ENCODE measurements at regions not wholly inside any gene's neighbourhood (a gene's known extent, or its start where the extent isn't known, plus 50 kb on each side); places are given as distances from the start of the nearest gene placed in this dataset.

GRCh38 chr2:125842041-125842440 is 813.9 kb upstream of the GYPC start:
- TF ChIP-seq CTCF (IDR thresholded peaks at IDR 0.05) (no peak), POLR2A (IDR thresholded peaks at IDR 0.05) (no peak)

Measured in right lobe of liver (tissue), 4 donors.